ENCODE measurements at regions not wholly inside any gene's neighbourhood (a gene's known extent, or its start where the extent isn't known, plus 50 kb on each side); places are given as distances from the start of the nearest gene placed in this dataset.

DNA sequence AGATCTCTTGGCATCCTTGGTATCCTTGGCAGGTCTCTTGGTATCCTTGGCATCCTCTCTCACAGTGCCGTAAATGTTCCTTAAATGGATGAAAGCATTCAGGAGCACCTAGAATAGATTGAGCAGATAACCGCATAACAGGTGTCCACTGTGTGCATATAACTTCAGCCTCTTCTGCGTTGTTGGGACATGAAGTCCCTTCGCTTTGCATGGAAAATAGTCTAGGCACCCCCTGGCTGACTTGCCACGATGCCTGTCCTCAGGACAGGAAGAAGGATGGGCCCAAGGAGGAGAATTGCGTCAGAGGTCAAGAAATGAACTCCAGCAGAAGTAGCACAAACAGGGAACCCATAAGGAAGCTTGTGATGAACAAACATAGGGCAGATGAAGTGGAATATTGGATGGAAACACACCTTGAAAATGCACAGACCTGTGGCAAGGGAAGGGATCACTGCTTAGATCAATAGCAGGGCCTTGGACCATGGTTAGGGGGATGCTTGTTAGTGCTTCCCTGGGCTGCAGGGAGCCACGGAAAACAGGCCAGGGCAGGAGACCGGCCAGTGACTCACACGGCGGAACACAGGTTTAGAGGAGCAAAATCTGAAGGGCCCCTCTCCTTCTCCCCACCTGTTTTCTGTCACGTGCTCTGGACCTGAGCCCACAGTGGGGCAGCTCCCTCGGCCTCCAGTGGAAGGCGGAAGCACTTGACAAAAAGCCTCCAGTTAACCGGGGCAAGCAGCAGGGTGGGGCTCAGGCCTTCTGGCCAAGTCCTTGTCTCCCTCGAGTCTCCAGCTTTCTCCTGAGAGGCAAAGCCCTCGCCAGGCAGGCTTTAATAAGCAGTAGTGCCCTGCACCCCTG is 99.2 kb upstream of the ASAP2 start:
- TF ChIP-seq POLR2AphosphoS5 (IDR thresholded peaks at IDR 0.05) (no peak), POLR2A (IDR thresholded peaks at IDR 0.05; ENCODE audit: low read depth) (no peak), EP300 (IDR thresholded peaks at IDR 0.05) (no peak)
- TF ChIP-seq, protein P1, sequence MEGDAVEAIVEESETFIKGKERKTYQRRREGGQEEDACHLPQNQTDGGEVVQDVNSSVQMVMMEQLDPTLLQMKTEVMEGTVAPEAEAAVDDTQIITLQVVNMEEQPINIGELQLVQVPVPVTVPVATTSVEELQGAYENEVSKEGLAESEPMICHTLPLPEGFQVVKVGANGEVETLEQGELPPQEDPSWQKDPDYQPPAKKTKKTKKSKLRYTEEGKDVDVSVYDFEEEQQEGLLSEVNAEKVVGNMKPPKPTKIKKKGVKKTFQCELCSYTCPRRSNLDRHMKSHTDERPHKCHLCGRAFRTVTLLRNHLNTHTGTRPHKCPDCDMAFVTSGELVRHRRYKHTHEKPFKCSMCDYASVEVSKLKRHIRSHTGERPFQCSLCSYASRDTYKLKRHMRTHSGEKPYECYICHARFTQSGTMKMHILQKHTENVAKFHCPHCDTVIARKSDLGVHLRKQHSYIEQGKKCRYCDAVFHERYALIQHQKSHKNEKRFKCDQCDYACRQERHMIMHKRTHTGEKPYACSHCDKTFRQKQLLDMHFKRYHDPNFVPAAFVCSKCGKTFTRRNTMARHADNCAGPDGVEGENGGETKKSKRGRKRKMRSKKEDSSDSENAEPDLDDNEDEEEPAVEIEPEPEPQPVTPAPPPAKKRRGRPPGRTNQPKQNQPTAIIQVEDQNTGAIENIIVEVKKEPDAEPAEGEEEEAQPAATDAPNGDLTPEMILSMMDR (IDR thresholded peaks at IDR 0.05): no peak
- Histone ChIP-seq H3K4me1 (peaks cover 19 to 37% (median 35%) of the 10 kb centered on the region in 4 donors), H3K27me3 (no peaks in the 10 kb centered on the region), H3K27ac (replicated peaks in 1 of 4) (no peak overlapping the region), H3K9me3 (no peaks in the 10 kb centered on the region), H3K4me3 (no peak overlapping the region), H3K36me3 (no peaks in the 10 kb centered on the region)
- 87% methylated on average over 11 of the region's 16 CpGs for WGBS
- intact Hi-C loops (cut with DNase I): no loop called here
- DNase-seq (ENCODE audit: extremely low spot score): no peak

GRCh38 chr2:9106338-9107167 is 100.1 kb upstream of the ASAP2 start:
- no peak for DNase-seq (ENCODE audit: extremely low spot score)
- intact Hi-C loops (cut with DNase I): no loop called here

GRCh38 chr2:9105601-9106337 is 100.8 kb upstream of the ASAP2 start:
- H3K27ac ChIP-seq (replicated peaks in 1 of 4): peak overlapping the region in 1 of 4 donors; percentile 16
- H3K4me1 ChIP-seq: peaks cover 16 to 28% (median 27%) of the 10 kb centered on the region in 4 donors
- 75% methylated on average over 21 of the region's 21 CpGs for WGBS
- intact Hi-C loops (cut with DNase I): no loop called here
- no peaks in the 10 kb centered on the region for H3K36me3 ChIP-seq
- H3K4me3 ChIP-seq: no peak overlapping the region
- H3K27me3 ChIP-seq: no peaks in the 10 kb centered on the region
- H3K9me3 ChIP-seq: no peaks in the 10 kb centered on the region
- TF ChIP-seq POLR2AphosphoS5 (IDR thresholded peaks at IDR 0.05): no peak
- TF ChIP-seq, protein P1 (IDR thresholded peaks at IDR 0.05): no peak
- no peak for DNase-seq (ENCODE audit: extremely low spot score)

More at GRCh38 chr2:9106338-9107167, 100.1 kb upstream of the ASAP2 start:
- Histone ChIP-seq H3K36me3 (no peaks in the 10 kb centered on the region), H3K9me3 (no peaks in the 10 kb centered on the region), H3K27ac (replicated peaks in 1 of 4) (no peak overlapping the region), H3K4me3 (no peak overlapping the region), H3K27me3 (no peaks in the 10 kb centered on the region), H3K4me1 (peaks cover 16 to 29% (median 27%) of the 10 kb centered on the region in 4 donors)
- WGBS: 61% methylated on average over 12 of the region's 12 CpGs
- TF ChIP-seq EP300 (IDR thresholded peaks at IDR 0.05): no peak
- TF ChIP-seq POLR2AphosphoS5 (IDR thresholded peaks at IDR 0.05): peak; percentile 50 to 74

DNA sequence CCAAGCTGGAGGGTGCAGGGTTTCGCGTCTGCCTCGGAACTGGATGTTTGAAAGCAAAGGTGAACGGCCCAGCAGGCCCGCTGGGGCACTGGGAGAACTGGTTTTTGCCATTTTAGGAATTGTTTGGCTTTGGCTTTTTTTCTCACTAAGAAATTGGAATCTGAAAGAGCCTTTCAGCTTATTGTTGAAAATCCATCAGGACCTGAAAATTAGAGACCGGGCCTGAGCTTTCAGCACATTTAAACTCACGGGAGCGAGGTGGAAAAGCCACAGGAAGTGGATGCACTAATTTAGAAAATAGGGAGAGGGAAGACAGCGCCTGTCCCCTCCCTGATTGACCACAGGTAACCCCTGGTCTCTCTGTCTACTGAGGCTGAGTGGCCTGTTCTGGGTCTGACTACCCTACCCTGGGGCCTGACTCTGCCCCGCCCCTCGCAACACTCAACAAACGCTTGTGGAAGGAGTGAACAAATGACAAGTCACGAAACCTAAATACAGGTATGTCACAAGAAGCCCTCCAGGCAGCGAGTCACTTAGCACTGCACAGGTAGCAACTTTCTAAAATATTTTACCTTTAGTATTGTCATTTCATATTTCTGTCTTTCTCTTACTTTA is 100.3 kb upstream of the MBOAT2 start:
- Histone ChIP-seq H3K27me3 (no peaks in the 10 kb centered on the region), H3K4me1 (peaks cover 16 to 28% (median 27%) of the 10 kb centered on the region in 4 donors), H3K36me3 (no peaks in the 10 kb centered on the region), H3K9me3 (no peaks in the 10 kb centered on the region), H3K4me3 (no peak overlapping the region), H3K27ac (replicated peaks in 1 of 4) (no peak overlapping the region)
- intact Hi-C loops (cut with DNase I): no loop called here
- TF ChIP-seq, protein P1 (IDR thresholded peaks at IDR 0.05): no peak
- TF ChIP-seq EP300 (IDR thresholded peaks at IDR 0.05) (no peak), POLR2A (IDR thresholded peaks at IDR 0.05; ENCODE audit: low read depth) (no peak), POLR2AphosphoS5 (IDR thresholded peaks at IDR 0.05) (no peak)
- 95% methylated on average over 14 of the region's 14 CpGs for WGBS
- DNase-seq (ENCODE audit: extremely low spot score): no peak

Measured in esophagus muscularis mucosa (tissue), 4 donors.